NCI-H1417 (cell line): ENCODE measurements at regions not wholly inside any gene's neighbourhood (a gene's known extent, or its start where the extent isn't known, plus 50 kb on each side); places are given as distances from the start of the nearest gene placed in this dataset.
"Not testable (repeated sequence)": the region's sequence is repeated elsewhere in the genome, so short reads cannot be mapped to it uniquely, and the experiment has no call there.

Experiments
- DNase-seq, 3 experiments: peaks; one replicate each; lab custom pipeline; 2025; lab: John Stamatoyannopoulos, UW

DNA sequence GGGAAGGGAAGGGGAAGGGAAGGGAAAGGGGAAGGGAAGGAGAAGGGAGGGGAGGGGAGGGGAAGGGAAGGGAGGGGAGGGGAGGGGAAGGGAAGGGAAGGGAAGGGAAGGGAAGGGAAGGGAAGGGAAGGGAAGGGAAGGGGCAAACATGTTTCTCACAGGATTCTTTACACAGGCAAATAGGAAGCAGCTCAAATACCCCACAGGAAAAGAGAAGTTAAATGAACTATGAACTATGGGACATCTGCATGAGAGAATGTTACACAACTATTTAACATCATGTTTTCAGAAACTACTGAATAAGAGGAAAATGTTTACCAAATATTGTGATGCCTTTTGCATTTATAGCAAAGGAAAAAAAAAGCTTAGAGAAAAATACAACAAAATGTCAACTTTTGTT, 125.4 kb upstream of the SLC30A5 start:
- DNase-seq: no peak

- DNase-seq: no peak
Observed at GRCh38 chr5:68970617-68971016, 123.2 kb upstream of the SLC30A5 start.

GRCh38 chr5:68973696-68974095, 120.1 kb upstream of the SLC30A5 start:
- no peak for DNase-seq

GRCh38 chr5:68983043-68983442, 110.8 kb upstream of the SLC30A5 start:
- no peak for DNase-seq

- no peak for DNase-seq
Observed at GRCh38 chr5:68983959-68984358, 109.9 kb upstream of the SLC30A5 start.

DNA sequence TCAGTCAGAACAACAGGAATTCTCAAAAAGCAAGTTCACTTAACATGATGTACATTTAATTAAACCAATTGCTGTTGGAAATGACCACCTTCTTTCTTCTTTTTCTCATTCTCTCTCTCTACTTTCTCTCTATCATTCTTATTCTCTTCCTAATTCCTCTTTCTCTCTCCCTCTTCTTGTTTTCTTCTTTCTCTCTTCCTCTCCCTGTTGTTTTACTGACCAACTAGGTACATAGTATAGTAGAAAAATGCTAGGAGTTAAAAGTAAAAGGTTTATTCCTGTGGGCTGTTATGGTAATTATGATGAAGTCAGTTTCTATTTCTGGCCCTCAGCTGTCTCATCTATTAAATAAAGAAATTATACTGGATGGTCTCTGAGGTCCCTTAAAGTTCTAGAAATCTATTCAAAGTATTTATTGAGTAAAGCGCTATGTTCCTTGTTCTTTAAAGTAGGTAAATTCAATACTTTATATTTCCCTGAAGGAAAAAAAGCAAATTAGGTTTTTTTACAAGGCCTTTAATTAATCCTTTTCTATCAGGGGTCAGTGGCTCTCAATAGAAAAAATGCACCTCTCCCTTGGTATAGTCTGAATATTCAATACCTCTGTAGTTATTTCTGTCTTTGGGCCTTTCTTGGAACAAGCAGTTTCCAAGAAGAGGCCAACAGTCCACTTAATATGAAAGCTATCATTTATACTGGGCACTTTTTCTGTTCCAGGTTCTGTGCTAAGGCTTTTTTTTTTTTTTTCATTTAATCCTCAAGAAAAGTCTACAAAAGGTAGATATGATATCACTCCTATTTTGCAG, 102.3 kb upstream of the SLC30A5 start:
- no peak for DNase-seq

DNA sequence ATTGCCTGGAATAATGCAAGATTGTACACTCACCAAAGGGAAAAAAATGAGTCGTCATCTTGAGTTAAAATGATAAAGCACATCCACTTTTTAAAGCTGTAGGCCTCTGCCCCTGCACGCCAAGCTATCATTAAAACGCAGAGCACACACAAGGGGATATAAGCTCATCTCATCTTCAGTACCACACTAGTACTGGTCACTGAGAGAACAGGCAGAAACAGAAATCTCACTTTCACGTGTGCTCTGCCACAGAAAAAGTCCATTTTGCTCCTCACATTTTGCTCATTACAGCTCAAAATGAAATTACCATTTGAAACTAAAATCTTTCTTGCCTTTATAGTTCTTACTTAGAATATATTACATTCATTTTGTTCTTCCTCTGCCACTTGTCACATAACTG, 99.2 kb upstream of the SLC30A5 start:
- peak in 1 of 3 experiments; percentile 14 for DNase-seq

DNA sequence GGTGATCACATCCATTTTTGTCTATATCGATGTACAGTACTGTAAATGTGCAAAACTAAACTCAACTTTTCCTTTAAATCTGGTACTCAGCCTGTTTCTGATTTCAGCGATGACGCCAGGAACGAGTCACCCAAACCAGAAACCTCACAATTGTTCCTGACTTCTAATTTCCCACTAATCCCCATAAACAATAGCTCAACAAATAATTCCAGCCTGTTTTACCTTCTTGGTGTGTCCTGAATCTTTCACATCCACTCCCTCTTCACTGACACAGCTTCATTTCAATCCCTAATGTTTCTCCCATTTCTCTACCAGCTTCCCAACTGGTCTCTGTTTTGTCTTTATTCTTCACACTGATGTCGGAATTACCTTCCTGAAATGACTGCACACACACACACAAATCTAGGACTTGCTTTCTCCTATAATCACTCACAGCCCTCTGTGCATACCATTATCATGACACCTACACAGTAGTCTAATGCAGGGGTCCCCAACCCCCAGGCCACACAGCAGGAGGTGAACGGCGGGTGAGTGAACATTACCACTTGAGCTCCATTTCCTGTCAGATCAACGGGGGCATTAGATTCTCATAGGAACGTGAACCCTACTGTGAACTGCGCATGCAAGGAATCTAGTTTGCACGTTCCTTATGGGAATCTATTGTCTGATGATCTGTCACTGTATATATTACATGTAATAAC, 97.8 kb upstream of the SLC30A5 start:
- DNase-seq: peak in 1 of 3 experiments; percentile 2

DNA sequence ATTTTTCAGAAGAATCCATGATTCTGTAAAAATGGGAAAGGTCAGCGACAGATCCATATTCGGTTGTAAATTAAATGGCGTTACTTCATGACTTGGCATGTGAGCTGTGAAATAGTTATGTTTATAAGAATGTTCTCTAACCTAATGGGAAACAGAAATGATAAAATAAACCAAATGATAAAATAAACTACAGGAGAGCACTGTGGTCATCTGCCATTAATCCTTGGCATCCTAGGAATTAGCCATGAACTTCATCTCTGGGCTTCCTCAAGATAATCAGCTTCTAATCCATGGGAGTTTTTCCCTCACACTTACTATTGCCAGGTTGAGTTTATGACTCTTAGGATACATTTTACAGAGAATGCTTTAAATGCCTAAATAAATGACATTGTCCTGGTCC, 94.6 kb upstream of the SLC30A5 start:
- no peak for DNase-seq

GRCh38 chr5:69000216-69000919, 93.4 kb upstream of the SLC30A5 start:
- DNase-seq: peak in 1 of 3 experiments; percentile 66

DNA sequence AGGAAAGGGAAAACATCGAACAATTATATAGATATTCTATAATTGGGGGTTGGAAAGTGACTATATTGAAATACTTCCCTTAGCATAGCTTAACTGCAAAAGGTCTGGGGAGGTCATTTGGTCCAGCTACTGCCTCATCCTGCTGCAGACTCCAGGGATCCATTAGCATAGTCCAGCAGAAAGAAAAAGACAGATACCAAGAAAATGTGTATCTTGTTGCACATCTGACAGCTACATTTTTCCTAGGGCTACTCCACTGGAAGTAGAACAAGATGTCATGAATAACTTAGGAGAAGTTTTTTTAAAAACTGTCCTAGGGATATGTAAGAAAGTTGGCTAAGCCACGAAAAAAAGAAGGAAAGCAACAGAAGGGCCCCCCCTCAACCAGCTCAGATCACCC, 92.9 kb upstream of the SLC30A5 start:
- DNase-seq: no peak

DNA sequence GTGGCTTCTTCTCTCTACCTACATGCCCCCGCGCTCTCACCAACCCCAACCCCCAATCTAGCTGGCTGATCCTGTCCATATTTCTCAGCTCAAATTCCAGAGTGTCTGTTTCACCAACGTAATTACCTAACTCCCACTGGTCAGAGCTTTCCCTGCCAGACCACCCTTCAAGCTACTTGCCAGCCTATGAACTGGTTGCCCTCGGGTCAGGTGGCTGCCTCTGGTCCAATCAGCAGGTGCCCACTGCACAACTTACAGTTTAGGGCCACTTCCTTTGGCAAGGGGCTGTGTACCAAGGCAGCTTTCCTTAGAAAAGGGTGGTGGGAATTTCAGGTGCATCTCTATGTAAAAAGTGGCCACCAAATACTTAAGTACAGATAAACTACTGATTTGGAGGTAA, 92.2 kb upstream of the SLC30A5 start:
- no peak for DNase-seq

DNA sequence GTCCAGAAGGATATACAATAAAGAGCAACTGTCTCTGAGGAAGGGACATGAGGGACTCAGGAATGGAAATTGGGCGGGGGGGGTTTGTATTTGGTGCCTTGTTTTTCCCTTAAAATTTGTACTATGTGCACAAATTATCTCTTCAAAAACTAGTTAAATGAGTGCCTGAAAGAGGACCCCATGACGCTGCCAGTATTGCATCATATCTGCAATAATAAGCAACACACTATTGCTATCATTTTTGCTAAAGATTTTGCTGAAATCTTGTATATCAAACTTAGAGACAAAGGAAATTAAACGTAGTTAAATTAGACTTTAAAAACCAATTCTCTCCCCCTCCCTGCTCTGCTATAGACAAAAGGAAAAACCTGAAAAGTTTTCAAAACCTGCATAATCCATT, 89.7 kb upstream of the SLC30A5 start:
- DNase-seq: no peak

DNA sequence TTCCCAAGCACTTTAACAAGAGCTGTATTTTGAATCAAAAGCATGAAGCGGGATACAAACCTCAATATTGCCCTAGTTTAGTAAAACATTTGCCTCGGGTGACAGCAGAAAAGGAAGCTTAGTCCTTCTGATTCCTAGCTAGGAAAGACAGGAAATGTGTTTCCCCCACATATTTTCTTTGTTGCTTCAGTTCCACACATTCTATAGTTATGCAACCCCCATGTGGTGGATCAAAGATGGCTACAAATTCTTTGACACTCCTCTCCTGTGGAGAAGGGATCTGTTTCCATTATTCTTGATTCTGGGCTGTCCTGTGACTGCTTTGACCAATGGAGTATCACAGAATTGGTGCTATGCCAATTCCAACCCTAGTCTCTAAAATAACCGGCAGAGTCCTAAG, 89.1 kb upstream of the SLC30A5 start:
- DNase-seq: no peak

- no peak for DNase-seq
Observed at GRCh38 chr5:69006030-69006429, 87.8 kb upstream of the SLC30A5 start.

DNA sequence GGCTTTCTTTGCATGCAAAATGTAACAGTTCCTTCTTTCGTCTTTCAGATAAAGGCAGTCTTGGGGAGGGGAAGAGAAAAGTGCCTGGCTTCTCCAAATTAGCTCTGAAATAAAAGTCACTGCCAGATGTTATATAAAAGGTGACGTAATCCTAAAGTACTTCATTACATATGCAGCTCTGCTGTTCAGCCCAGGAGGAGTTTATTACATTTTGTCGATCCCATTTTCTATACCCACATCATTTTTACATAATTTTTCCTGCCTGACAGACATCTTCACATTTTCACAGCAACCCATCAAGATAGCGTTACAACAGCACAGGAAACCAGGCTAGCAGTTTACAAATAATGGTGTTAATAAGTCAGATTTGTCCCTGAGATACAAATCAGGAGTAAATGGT, 86.7 kb upstream of the SLC30A5 start:
- no peak for DNase-seq

DNA sequence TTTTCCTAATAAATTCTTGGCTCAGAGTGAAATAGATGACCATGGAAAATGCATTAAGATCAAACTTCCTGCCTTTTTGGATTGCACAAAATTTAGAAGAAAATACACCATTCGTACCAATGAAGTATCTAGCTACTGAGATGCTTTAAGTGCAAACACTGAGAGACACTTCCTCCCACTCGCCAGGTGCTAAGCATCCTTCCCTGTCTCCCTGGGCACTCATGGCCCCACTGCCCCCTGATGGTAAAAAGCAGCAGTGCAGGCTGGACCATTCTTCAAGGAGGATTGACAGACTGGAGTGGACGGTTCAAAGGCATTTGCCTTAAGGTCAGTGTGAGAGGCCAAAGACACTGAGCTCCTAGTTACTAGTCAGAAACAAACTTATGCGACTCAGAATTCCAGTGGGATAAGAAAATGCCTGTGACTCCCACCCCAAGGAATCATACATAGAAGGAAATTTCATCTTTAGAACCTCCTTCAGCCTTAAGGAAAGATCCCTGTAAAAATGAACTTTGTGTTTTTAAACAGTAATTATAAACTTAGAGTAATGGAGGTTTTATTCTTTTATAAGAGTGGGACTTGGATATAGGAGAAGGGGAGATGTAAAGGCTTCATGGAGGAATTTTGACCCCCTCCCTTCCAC, 86.0 kb upstream of the SLC30A5 start:
- DNase-seq: peak; percentile 39 to 88 (median 72)

- no peak for DNase-seq
Observed at GRCh38 chr5:69010476-69010875, 83.3 kb upstream of the SLC30A5 start.

DNA sequence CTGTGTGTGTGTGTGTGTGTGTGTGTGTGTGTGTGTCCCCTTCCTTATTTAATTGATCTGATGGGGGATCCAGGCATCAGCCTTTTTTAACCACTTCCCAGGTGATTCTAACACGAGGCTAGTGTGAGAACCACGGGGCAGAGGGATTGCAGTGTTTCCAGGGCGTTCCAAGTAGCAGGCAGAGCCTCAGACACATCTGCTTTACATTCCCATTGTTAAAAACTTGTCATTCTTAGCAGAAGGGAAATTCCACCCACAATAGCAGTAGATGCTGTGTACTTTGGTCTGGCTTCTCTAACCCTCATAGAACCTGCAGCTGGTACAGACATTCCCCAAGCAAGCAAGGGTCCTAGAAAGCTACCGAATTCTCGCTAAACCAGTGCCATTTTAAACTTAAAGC, 81.9 kb upstream of the SLC30A5 start:
- no peak for DNase-seq

GRCh38 chr5:69013481-69013880, 80.3 kb upstream of the SLC30A5 start:
- no peak for DNase-seq

DNA sequence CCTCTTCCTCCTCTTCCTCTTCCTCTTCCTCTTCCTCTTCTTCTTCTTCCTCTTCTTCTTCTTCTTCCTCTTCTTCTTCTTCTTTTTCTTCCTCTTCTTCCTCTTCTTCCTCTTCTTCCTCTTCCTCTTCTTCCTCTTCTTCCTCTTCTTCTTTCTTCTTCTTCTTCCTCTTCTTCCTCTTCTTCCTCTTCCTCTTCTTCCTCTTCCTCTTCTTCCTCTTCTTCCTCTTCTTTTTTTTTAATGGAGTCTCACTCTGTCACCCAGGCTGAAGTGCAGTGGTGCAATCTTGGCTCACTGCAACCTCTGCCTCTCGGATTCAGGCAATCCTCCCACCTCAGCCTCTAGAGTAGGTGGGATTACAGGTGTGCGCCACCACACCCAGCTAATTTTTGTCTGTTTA, 79.8 kb upstream of the SLC30A5 start:
- DNase-seq: not testable (repeated sequence)

GRCh38 chr5:69019668-69020375, 74.0 kb upstream of the SLC30A5 start:
- no peak for DNase-seq
